GM12864 (cell line): ENCODE measurements at regions not wholly inside any gene's neighbourhood (a gene's known extent, or its start where the extent isn't known, plus 50 kb on each side); places are given as distances from the start of the nearest gene placed in this dataset.

Experiments
- DNase-seq: peaks from one replicate; pipeline ENCODE4 v3.0.0-alpha.2; 2011; ENCODE audit warnings: low read depth
- H3K4me3 ChIP-seq: 2 replicates; pipeline ENCODE4 v1.5.1; 2011; ENCODE audit warnings: mild to moderate bottlenecking, low read depth, low read length, control low read depth
- TF ChIP-seq, protein P1 (sequence below): IDR thresholded peaks from 2 replicates; pipeline ENCODE4 v1.5.1; 2011; ENCODE audit warnings: low read depth, mild to moderate bottlenecking, moderate library complexity, low read length, control low read depth, inconsistent platforms; ENCODE audit errors: missing control alignments

DNA sequence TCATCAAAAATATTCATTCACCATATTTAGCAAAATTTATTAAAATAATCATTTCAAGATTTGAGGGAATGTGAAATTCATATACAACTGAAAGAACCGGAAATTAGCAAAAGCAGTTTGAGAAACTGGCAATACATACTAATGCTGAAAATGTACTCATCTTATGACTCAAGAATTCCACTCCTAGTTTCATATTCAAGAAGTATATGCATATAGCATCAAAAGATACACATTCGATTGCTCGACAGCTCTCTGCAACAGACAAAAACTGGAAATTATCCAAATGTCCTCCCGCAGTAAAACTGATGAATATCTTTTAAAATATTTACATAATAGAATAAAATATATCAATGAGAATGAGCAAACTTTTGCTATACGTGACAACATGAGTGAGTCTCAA, 189.2 kb upstream of the MGAT4C start:
- DNase-seq: no peak
- TF ChIP-seq, protein P1, sequence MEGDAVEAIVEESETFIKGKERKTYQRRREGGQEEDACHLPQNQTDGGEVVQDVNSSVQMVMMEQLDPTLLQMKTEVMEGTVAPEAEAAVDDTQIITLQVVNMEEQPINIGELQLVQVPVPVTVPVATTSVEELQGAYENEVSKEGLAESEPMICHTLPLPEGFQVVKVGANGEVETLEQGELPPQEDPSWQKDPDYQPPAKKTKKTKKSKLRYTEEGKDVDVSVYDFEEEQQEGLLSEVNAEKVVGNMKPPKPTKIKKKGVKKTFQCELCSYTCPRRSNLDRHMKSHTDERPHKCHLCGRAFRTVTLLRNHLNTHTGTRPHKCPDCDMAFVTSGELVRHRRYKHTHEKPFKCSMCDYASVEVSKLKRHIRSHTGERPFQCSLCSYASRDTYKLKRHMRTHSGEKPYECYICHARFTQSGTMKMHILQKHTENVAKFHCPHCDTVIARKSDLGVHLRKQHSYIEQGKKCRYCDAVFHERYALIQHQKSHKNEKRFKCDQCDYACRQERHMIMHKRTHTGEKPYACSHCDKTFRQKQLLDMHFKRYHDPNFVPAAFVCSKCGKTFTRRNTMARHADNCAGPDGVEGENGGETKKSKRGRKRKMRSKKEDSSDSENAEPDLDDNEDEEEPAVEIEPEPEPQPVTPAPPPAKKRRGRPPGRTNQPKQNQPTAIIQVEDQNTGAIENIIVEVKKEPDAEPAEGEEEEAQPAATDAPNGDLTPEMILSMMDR: no peak
- no peak overlapping the region for H3K4me3 ChIP-seq

DNA sequence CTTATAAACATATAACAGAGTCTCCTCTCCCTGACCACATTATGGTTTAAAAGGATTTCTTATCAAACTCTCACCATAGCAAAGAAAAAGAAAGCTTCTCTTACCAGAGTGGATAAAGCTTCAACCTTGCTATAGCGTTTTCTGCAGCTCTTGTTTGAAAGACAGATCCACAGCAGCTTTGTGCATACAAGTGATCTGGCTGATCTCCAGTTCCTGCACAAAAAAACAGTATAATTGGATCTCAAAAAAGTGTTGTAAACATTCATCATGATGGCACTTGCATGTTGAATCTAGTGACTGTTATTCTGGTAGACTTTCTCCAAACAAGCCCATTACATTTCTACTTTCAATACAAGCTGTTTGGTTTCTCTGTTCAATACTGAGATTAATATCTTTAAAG, 178.9 kb upstream of the MGAT4C start:
- no peak overlapping the region for H3K4me3 ChIP-seq
- TF ChIP-seq, protein P1: no peak
- no peak for DNase-seq

DNA sequence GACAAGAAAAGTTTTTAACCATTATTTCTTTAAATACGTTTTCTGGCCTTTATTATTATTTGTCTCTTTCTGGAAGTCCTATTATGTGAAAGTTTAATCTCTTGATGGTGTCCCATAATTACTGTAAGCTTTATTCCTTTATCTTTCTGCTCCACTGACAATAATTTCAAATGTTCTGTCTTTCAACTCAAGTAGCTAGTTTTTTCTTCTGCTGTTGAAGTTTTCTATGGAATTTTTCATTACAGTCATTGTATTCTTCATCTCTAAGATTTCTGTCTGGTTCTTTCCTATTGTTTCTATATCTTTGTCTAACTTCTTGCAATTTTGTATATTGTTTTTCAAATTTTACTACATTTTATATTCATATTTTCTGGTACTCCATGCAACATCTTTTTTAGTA, 173.6 kb upstream of the MGAT4C start:
- H3K4me3 ChIP-seq: no peak overlapping the region
- DNase-seq: no peak
- TF ChIP-seq, protein P1: no peak

DNA sequence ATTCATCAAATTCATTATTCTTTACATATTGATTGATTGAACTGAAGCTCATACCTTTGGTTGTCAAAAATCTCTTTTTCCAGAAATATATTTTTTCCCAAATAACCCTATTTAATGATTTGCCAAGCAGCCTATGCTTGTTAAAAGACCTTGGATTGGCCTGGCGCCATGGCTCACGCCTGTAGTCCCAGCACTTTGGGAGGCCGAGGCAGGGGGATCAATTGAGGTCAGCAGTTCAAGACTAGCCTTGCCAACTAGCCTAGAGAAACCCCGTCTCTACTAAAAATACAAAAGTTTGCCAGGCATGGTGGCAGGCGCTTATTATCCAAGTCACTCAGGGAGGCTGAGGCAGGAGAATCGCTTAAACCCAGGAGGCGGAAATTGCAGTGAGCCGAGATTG, 165.1 kb upstream of the MGAT4C start:
- TF ChIP-seq, protein P1: no peak
- no peak overlapping the region for H3K4me3 ChIP-seq
- DNase-seq: no peak

DNA sequence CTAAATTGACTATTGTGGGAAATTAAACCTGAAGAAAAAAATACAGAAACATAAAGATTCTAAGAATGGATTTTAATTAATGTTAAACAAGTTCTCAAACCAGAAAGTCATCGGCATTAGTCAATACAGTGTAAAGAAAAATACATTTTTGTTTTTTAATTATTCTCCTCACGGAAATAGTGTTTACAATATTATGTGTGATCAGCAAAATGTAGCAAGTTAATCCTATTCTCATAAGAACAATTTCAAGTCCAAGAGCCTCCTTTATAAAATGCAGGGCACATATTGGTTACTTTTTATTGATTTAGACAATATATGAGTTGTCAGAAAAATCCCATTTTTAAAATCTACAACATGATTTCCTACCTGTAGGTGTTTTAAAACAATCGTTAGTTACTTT, 158.0 kb upstream of the MGAT4C start:
- DNase-seq: no peak
- H3K4me3 ChIP-seq: no peak overlapping the region
- TF ChIP-seq, protein P1: no peak

DNA sequence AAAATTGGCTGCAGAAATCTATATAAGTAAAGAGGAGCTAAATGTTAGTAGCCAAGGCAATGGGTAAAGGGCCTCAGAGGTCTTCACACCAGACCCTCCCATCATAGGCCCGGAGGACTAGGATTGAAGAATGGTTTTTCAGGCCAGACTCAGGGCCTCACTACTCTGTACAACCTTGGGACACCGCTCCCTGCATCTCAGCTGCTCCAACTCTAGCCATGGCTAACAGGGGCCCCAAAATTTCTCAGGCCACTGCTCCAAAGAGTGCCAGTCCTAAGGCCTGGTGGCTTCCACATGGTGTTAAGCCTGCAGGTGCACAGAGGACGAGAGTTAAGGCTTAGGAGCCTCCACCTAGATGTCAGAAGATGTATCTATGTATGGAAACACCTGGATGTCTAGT, 155.5 kb upstream of the MGAT4C start:
- no peak overlapping the region for H3K4me3 ChIP-seq
- no peak for DNase-seq
- TF ChIP-seq, protein P1: no peak

DNA sequence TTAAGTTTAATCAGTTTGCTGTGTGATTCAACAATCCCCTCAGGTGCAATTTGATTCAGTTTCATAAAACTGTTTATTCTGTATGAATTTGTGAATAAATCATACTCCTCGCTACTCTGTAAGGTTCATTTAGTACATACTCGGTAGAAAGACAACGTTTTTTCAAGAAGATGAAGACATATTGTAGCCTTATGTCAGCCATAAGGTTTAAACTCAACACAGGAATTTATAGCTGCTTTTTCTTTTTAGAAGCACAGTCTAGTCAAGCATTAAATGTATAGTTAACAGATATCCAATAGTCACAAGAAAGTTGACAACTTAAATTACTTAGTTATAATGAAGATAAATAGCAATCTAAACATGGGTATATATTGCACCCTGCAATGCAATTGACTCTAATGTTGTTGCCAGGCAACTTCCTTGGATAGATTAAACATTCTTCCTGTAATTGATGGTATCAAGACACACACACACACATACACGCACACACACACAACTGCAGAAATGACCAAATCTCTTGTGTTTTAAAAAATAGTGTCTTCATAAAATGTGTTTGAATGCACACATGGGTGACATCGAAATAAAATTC, 151.5 kb upstream of the MGAT4C start:
- TF ChIP-seq, protein P1: no peak
- DNase-seq: no peak
- no peak overlapping the region for H3K4me3 ChIP-seq
